NCI-H1930 (cell line): ENCODE measurements at regions not wholly inside any gene's neighbourhood (a gene's known extent, or its start where the extent isn't known, plus 50 kb on each side); places are given as distances from the start of the nearest gene placed in this dataset.

Experiments
- DNase-seq, 2 experiments: peaks; one replicate each; lab custom pipeline; 2025; lab: John Stamatoyannopoulos, UW

DNA sequence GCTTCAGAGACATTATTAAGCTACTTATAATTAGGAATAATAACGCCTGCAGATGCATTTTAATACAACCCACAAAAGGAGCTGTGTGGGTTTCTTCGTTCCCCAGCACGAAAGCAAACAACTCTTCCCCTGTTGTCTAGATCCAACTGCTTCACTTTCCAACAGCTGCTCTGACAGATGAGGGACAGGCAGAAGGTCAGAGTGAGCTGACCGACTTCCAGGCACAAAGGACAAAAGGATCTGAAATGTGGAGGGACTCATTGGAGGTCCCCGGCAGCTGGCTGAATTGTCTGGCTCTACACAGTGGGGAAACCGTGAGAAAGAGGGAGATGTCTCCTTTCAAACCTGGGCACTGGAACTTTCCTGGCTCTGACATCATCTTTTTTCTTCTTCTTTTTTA is 79.1 kb upstream of the ALDH1B1 start:
- DNase-seq: no peak

DNA sequence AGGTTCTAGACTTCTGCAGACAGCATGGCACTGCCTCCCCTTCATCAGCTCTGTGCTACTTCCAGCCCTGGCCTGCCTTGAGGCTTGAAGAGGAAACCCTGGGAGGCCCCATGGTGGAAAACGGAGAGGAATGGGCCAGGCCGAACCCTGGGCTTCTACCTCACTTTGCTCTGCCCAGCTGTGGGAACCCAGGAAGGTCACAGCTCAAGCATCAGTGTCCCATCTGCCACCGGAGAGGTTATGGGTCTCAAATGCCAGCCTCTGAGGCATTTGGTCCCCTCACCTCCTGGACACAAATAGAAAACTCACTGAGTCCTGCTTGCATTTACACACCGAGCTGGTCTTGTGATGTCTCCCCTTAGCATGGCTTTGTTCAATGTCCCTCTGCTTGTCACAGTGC is 80.1 kb upstream of the ALDH1B1 start:
- no peak for DNase-seq

DNA sequence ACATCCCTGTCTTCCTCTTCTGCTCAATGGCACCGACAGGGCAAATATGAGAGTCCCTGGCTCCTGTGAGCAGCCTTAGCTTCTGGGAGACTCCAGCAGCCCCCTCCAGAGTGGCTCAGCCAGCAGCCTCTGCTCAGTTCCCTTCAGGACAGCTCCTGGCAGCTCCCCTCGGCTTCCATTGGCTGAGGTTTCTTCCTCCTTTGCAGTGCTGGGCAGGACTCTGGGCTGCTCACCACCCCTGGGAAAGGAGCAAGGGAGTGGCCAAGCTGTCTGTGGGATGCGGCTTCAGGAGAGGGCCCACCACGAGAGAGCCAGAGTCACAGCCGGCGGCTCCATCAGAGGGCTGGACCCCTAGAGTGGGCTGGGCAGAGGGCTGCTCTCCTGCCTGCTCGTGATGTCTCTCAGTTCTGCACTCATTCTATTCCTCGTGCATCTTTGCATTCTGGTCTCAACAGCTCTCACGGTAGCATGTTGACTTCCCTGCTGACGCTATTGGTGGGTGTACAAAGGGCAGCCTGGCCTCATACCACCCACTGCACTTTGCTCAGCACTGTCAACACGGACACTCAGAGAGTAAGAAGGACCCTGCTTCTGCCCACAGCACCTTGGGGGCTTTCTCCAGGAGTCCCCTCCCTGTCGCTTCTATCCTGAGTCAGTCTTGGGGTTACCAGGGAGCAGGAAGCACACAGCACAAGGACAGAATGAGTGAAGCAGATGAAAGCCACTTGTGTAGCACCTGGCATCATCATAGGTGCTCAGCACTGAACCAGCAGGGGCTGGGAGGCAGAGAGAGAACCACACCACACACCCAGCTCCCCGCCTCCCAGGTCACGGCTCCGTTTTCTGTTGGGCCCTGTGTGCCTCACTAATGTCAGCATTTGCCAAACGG is 80.9 kb upstream of the ALDH1B1 start:
- DNase-seq: no peak

DNA sequence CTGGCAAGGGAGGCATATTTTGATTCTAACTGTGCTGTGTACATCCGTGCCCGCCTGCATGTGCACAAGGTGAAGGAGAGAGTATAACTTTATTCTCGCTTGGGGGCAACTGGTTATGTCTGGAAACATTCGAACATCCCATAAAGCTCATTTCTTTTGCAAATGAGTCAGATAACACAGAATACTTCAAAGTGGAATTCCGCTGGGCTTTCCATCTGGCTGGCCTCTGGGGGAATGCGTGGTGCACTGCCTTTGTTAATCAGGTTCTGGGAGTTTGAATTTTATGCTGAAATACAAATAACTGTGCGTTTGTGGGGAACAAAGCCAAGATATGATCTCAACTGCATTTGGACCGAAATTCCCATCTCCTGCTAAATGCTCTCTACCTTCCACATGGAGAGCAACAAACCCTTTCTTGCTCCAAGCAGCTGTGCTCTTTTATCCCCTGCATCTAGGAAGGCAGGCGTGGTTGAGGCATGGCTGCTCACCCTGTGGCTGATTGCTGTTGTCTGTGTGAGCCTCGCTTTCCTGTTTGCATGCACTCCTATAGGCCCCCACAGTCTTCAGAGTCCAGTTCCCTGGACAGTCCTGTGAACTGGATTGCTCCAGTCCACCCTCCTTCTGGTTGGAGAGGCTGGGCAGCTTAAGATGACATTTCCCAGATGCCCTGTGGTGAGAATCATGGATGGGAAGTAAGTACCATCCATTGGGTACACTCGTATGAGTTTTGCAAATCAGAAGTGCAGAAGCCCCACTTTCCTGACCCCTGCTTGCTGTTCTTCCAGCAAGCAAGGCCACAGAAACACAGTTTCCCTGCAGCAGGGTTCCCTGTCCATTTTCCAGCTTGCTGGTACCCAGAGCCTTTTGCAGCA is 82.9 kb upstream of the ALDH1B1 start:
- DNase-seq: no peak

DNA sequence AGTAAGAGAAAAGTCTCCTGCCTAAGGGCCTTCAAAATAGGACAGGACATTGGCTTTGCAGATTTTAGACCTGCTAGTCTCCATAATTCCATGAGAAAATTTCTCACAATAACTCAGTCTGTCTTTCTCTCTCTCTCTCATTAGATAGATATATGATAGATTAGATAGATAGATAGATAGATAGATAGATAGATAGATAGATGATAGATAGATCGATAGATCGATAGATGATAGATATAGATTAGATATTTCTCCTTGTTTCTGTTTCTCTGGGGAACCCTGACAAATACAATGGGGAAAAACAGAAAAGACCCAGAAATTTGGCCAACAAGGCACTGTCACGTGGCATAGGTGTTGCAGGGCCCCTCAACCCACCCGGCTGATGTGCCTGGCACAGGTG is 84.4 kb upstream of the ALDH1B1 start:
- no peak for DNase-seq

DNA sequence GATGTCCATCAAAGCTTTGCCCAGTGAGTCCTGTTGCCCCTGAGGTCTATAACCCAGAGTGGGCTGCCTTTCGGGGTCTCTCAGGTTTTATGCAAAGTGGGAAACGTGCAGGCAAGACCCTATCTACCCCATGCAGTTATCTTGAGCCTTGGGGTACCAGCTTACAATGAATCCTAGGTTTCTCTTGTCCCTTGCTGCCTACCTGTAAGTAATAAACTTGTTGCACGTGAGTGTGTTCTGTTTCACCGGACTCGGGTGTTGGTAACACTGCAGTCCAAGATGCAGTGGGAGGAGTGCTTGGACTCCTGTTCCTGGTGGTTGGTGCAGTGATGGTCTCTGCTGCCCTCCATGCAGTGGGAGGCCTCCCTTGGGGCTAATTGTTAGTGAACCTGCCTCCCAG is 85.6 kb upstream of the ALDH1B1 start:
- DNase-seq: no peak

DNA sequence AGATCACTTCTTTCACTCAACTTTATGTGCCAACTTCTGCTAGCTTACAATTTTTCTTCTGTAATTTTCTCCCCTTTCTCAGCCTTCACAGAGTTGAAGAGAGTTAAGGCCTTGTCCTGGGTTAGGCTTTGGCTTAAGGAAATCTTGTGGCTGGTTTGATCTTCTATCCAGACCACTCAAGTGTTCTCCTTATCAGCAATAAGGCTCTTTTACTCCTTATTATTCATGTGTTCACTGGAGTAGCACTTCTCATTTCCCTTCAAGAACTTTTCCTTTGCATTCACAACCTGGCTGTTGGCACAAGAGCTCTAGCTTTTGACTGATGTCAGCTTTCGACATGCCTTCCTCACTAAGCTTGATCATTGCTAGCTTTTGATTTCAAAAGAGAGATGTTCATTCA is 86.9 kb upstream of the ALDH1B1 start:
- no peak for DNase-seq

DNA sequence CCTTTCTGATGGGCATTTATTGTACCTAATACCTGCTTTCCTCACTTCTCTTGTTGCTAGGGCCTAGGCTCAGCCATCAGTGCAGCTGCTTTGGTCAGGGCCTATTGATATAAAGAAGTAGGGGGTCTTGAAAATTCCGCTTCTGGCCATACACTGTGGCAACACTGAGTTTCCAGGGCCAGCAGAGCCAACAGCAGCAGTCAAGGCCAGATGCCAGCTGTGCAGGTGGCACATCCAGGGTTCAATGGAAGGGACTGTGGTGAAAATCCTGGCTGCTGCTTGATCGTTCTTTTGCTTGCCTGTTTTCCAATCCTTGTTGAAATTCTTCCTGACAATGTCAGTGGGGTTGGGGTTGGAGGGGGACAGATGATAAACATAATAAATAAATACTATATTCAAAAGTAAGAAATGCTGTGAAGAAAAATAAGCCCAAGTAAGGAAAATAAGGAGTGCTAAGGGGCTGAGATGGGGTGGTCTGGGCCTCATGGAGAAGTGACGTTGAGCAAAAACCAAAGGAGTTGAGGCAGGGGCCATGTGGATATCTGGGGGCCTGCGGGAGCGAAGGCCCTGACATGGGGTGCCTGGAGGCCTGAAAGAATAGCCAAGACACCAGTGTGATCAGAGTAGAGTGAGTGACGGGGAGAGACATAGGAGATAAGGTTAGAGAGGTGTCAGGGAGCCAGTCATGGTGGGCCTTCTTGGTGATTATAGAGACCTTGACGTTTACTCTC is 91.0 kb upstream of the ALDH1B1 start:
- DNase-seq: no peak

DNA sequence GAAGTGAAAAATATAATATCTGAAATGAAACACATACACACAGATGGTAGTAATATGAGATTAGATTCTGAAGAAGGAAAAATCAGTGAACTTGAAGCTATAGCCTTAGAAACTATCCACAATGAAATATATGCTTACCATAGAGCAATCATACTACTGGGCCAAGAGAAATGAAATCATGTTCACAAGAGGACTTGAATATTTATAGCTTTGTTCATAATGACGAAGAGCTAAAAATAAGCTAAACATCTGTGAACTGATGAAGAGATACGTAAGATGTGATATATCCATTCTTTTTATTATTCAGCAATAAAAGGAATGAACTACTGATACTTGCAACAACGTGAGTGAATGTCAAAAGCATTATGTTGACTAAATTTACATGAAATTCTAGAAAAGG is 92.6 kb upstream of the ALDH1B1 start:
- no peak for DNase-seq

DNA sequence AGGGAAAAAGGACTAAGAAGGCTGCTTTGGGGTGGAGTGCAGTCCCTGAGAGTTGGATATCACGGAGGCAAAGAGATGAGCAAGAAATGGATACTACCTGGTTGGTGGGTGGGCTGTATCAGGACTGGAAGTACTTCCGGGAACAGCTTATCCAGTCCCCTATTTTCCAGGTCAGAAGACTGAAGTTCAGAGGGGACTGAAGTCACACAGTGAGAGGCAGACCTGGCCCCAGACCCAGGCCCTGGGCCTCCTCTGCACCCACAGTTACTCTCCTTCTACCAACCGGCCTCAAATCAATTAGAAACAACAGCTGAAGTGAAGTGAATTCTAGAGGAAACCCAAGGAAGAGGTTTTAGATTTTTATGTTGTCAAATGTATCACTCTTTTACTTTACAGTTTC is 93.6 kb upstream of the ALDH1B1 start:
- no peak for DNase-seq

DNA sequence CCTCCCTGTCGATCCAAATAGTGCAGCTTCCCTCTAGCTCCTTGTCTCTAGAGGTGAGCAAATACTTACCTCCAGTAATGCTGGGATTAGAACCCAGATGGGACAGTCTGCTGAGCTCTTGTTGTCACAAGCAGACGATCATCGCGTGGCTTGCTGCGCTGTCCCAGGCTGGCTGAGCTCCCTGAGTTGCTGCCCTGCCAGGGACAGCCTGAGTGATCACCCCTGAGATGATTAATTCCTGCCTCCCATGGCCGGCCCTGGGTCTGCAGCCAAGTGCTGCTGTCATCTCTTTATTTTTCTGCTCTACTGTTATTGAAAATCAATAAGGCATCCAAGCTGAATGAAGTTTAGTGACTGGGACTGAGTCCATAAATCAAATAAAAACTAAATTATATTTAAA is 94.0 kb upstream of the ALDH1B1 start:
- no peak for DNase-seq

DNA sequence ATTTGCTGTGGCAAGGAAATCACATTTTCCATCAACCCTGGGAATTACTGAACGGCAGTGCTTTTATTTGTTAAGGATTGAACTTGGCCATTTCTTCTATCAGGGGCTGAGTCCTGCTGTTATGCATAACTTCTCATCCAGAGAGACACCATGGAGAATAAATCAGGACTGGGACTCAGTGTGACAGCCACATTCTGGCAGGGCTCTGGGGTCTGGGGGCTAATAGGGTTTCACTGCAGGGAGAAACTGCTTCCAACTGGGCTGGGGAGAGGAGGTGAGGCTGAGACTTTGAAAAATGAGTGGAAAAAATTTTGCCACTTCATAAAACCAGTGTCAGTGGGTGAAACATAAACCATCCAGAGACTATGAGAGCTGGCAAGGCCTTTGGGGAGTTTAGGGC is 95.7 kb upstream of the ALDH1B1 start:
- DNase-seq: no peak

DNA sequence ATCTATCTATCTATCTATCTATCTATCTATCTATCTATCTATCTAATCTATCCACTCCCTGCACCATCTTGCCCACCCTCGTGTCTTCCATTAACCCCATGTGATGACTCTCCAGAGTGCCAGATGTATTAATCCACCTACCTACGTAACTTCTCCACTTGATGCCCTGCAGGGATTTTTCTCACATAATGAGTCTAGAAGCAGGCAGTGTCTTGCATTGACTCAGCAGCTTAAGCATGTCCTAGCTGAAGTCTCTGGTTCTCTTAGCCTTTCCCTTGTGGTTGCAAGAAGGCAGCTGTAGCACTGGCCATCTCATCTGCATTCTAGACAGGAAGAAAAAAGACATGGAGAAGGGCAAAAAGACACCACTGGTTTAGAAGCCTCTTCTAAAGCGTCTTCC is 96.7 kb upstream of the ALDH1B1 start:
- no peak for DNase-seq

DNA sequence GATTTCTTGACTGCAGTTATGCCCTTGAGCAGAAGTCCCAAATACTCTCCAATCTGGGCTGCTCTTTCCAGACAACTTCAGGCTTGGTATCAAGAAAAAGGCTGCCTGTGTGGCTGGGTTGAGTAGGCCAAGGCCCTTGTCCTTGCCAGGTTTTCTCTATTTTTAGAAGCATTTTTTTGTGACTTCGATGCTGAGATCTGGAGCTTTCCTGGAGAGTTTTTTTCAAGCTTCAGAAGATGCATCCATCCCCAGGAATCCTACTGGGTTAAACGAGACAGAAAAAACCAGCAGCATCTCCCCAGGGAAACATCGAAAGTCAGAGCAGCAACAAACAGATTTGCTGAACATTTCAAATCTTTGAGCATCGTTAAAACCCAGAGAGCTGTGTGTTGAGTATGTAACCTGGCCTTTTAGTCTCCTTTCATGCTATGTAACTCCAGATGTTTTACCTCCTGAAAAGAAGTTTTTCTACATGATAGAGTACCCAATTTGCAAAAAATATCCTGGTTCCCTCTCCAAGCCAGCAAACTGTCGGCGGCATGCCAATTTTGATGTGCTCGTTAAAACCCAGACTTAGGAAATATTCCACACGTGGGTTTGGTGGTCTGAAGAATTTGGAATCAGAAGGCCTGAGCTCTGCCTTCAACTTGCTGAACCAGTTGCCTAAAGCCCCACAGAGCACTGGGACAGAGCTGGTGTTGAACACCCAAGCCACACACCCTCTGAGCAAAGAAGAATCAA is 98.1 kb upstream of the ALDH1B1 start:
- DNase-seq: no peak

DNA sequence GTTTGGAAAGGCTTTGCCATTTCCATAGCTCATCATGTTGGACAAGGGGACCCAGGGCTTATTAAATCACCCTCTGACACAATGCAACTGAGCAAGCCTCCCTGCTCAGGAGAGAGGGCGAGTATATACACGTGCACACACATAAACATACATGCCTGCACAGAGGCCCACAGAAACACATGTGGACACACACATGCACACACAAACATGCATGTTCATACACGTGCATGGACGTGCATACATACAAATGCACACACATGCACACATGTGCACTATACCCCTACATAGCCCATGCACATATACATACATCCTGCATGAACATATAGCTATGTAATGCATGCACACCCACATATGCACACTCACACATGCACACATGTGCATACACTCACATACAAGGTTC is 99.5 kb upstream of the ALDH1B1 start:
- no peak for DNase-seq

DNA sequence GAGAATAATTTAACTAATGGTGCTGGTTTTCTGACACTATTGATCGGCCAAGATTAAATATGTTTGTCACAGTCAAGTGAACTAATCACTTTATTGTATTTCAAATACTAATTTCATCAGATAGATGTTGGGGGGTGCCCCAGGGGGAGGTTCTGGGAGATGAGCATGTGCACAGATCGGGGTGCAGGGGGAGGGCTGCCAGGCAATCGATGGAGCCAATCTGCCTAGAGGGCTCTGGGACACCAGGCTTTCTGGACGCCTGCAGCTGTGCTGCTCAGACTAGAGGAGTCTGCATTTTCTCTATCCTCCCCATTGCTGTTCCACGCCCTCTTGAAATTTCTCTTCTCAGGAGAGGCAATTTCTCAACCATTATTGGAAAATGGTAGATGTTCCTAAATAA is 100.0 kb upstream of the ALDH1B1 start:
- DNase-seq: no peak

DNA sequence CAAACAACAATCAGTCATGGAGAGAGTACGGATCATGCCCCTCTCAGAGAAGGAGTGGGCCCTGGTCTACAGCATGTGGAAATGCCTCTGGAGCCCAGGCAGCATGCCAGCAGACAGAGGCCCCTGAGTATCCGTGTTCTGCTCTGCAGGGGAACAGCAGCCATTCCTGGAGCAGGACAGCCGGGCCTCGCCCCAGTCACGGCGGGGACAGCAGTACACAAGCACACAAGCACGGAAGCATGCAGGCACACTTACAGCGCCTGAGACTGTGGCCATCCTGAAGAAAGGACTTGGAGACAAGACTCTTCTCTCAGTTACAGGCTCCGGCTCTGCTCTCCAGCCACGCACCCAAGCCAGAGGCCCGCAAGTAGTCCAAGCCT is 102.6 kb upstream of the ALDH1B1 start:
- DNase-seq: no peak

DNA sequence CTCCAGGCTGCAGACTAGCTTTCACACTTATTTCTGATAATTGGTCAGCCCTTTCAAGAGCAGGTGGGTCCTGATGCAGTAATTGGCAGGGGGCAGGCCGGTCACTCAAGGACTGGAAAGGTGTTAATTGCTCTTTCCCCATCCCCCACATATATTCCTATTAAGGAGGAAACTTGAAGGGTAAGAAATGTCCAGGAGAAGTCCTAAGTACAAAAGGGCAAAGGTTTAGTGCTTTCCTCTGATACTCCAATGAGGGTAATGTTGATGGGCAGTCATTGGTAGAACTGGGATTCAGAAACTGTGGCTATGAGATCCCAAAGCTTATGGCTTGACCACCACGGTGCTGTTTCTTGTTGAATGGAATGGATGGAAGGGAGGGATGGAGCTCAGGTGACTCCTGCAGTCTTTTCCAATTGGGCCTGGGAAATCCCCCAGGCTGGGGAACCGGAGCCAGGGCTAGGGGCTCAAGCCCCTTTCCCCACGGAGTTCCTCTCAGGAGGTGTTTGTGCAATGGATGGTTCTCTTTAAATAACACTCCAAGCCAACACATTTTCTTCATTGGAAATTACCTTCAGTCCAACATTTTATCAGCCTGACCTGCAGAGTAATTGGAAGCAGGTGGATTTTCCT is 103.2 kb upstream of the ALDH1B1 start:
- DNase-seq: no peak

DNA sequence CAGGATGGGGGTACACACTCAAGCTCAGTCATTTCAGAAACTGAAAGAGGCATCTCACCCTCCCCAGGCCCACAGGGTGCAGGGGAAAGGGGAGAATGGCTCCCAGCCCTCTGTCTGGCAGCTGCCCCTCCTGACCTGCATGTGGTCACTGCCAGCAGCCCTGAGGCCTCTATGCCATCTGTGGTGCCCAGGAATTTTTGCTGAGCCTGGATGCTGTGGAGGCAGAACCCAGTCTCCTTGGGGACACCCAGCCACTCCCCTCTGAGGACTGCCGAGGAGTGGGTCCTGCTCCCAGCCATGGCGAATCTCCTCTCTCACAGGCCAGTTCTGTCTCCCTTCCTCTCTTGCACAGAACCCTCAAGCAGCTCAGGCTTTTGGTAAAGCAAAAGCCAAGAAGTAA is 104.0 kb upstream of the ALDH1B1 start:
- DNase-seq: no peak

DNA sequence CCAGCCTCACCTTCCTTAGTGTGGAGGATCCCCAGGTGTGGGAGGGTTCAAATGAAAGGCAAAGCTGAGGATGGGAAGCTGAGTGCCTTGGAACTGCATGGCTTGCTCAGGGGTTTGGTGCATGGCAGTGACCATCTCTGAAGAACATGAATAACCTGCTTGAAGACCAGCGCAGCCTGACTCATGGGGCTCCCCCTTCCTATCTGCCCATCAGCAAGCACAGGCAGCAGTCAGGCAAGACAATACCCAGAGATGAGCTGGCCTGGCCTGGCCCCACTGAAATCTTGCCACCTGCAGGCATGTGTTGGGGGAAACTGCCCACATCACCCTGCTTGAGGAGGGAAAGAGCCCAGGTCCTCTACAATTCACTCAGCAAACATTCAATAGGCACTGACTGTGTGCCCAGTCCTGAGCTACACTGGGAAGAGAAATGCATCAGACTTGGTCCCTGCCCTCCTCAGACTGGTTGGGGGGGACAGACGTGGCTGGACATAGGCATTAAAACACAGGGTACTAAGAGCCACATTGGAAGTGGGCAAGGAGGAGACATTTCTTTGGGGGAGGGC is 105.0 kb upstream of the ALDH1B1 start:
- DNase-seq: no peak

DNA sequence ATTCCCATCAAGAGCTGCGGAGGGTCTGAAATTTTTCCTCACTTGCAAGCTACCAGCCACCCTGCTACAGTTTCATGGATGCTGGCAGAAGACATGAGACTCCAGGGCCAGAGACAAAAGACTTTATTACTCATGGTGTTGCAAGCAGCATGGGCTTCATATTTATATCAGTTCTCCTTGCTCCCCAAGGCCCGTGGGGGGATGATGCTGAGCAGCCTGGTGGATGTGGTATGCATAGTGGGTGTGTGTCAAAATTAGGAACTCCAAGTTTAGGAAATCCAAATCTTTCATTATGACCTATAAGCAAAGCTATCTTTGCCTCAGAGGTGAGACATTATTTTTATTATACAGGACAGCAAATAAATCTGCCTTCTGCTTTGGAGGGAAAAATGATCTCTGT is 105.7 kb upstream of the ALDH1B1 start:
- DNase-seq: no peak
